C4-2B (cell line): ENCODE measurements at regions not wholly inside any gene's neighbourhood (a gene's known extent, or its start where the extent isn't known, plus 50 kb on each side); places are given as distances from the start of the nearest gene placed in this dataset.

ENCODE experiments used
- ZFX ChIP-seq: fragments of 450-650 bp; IDR thresholded peaks from 2 replicates; pipeline ENCODE4 v1.6.1; 2017
- TF ChIP-seq, protein P1 (sequence below): fragments of 450-650 bp; conservative IDR thresholded peaks from 2 replicates; pipeline ENCODE4 v1.5.1; 2017; ENCODE audit warnings: mild to moderate bottlenecking

DNA sequence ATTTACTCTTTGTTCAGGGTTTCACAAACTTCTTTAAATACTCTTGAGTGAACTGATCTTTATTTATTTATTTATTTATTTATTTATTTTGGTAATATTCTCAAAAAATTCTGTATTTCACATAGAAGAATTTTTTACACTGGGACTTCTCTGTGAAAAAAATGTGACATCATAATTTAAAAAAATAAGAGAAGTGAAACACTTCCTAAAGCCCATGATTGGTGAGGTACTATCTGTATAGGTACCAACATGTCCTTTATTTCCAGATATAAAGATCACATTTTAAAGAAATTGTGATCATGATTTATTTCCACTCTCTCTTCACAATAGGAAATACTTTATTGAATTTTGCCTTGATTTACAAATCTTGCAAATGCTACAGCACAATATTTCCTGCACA lies 497.1 kb downstream of the FAT4 start:
- TF ChIP-seq, protein P1, sequence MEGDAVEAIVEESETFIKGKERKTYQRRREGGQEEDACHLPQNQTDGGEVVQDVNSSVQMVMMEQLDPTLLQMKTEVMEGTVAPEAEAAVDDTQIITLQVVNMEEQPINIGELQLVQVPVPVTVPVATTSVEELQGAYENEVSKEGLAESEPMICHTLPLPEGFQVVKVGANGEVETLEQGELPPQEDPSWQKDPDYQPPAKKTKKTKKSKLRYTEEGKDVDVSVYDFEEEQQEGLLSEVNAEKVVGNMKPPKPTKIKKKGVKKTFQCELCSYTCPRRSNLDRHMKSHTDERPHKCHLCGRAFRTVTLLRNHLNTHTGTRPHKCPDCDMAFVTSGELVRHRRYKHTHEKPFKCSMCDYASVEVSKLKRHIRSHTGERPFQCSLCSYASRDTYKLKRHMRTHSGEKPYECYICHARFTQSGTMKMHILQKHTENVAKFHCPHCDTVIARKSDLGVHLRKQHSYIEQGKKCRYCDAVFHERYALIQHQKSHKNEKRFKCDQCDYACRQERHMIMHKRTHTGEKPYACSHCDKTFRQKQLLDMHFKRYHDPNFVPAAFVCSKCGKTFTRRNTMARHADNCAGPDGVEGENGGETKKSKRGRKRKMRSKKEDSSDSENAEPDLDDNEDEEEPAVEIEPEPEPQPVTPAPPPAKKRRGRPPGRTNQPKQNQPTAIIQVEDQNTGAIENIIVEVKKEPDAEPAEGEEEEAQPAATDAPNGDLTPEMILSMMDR: no peak
- no peak for TF ChIP-seq ZFX
